ENCODE measurements at regions not wholly inside any gene's neighbourhood (a gene's known extent, or its start where the extent isn't known, plus 50 kb on each side); places are given as distances from the start of the nearest gene placed in this dataset.

- TF ChIP-seq DPF2 (IDR thresholded peaks at IDR 0.05) (no peak), TOE1 (IDR thresholded peaks at IDR 0.05; ENCODE audit: borderline replicate concordance) (no peak), TOE1 (CRISPR knock-in tag; IDR thresholded peaks at IDR 0.05; ENCODE audit: borderline replicate concordance, low read depth) (no peak), ZC3H11A (IDR thresholded peaks at IDR 0.05; ENCODE audit: low read depth, low read length) (no peak), POU5F1 (IDR thresholded peaks at IDR 0.05; ENCODE audit: borderline replicate concordance, low read depth, low read length, partially characterized antibody) (no peak), PKNOX1 (IDR thresholded peaks at IDR 0.05) (no peak), ZNF232 (CRISPR knock-in tag; IDR thresholded peaks at IDR 0.05) (no peak), GATAD2B (IDR thresholded peaks at IDR 0.05; ENCODE audit: borderline replicate concordance) (no peak), HDAC1 (IDR thresholded peaks at IDR 0.05) (no peak), FOXP1 (CRISPR knock-in tag; IDR thresholded peaks at IDR 0.05) (no peak), POLR2AphosphoS2 (IDR thresholded peaks at IDR 0.05; ENCODE audit: low read length) (no peak), NR2C1 (IDR thresholded peaks at IDR 0.05) (no peak), NR2C1 (tag; IDR thresholded peaks at IDR 0.05) (no peak), ZNF280B (CRISPR knock-in tag; IDR thresholded peaks at IDR 0.05) (no peak)
- POLR2A ChIA-PET: no interaction called here
- H3K4me3 ChIP-seq: no peak overlapping the region
- no peaks in the 10 kb centered on the region for H3K4me1 ChIP-seq (replicated peaks in 1 of 2; ENCODE audit: control insufficient read depth in 2 of 2, insufficient read depth in 2 of 2, low read length in 2 of 2)
- no peaks in the 10 kb centered on the region for H4K20me1 ChIP-seq (replicated peaks; ENCODE audit: control insufficient read depth, insufficient read depth, low read length)
- FAIRE-seq: no peak
- H3K36me3 ChIP-seq (ENCODE audit: control insufficient read depth, insufficient read depth, low read length): no peaks in the 10 kb centered on the region
- no peaks in the 10 kb centered on the region for H3K79me2 ChIP-seq (ENCODE audit: control insufficient read depth, insufficient read depth, low read length)
- no peak overlapping the region for H3K9ac ChIP-seq (ENCODE audit: insufficient read depth in 1 of 2, low read depth in 2 of 2, low read length in 2 of 2)
- H2AFZ ChIP-seq (ENCODE audit: low read depth, low read length): no peak overlapping the region
- no peaks in the 10 kb centered on the region for H3K27me3 ChIP-seq (ENCODE audit: control insufficient read depth in 2 of 2, insufficient read depth in 2 of 2, low read length in 2 of 2)
- ATAC-seq: no peak
- H3K4me2 ChIP-seq (ENCODE audit: insufficient read depth, low read length): no peak overlapping the region
- in situ Hi-C loops (cut with MboI): no loop called here
- no peak for DNase-seq (ENCODE audit: extremely low read depth in 1 of 4, low spot score in 3 of 4)
- no peaks in the 10 kb centered on the region for H3K9me3 ChIP-seq (replicated peaks; ENCODE audit: control insufficient read depth, insufficient read depth, low read depth, low read length)
- CTCF ChIA-PET (ENCODE audit: low intra/inter-chr PET ratio): no interaction called here
- H3K9me1 ChIP-seq (ENCODE audit: control insufficient read depth, insufficient read depth, low read length): no peaks in the 10 kb centered on the region
- no TSS peak for BruUV-seq (replicated peaks)
- H3K27ac ChIP-seq (ENCODE audit: extremely low read depth, low read depth, low read length): no peak overlapping the region
- intact Hi-C loops (cut with micrococcal nuclease): no loop called here
Observed at GRCh38 chr17:69692171-69692570, 277.7 kb downstream of the MAP2K6 start.

All from K562 (cell line).